WTC11 (cell line): ENCODE measurements at regions not wholly inside any gene's neighbourhood (a gene's known extent, or its start where the extent isn't known, plus 50 kb on each side); places are given as distances from the start of the nearest gene placed in this dataset.

ENCODE experiments used
- CBFB ChIP-seq: sonication (generic); formaldehyde crosslinking; IDR thresholded peaks from 2 replicates; pipeline ENCODE4 v1.8.1; 2022; ENCODE audit warnings: mild to moderate bottlenecking, low read depth, missing genetic modification reagents
- FOXK1 ChIP-seq: sonication (generic); formaldehyde crosslinking; IDR thresholded peaks from 2 replicates; pipeline ENCODE4 v1.8.0; 2022; ENCODE audit warnings: mild to moderate bottlenecking, moderate library complexity, missing genetic modification reagents
- TF ChIP-seq, protein P1 (sequence below): fragments of 200-600 bp; IDR thresholded peaks from 2 replicates; pipeline ENCODE4 v1.8.0; 2022; ENCODE audit warnings: antibody characterized with exemption

DNA sequence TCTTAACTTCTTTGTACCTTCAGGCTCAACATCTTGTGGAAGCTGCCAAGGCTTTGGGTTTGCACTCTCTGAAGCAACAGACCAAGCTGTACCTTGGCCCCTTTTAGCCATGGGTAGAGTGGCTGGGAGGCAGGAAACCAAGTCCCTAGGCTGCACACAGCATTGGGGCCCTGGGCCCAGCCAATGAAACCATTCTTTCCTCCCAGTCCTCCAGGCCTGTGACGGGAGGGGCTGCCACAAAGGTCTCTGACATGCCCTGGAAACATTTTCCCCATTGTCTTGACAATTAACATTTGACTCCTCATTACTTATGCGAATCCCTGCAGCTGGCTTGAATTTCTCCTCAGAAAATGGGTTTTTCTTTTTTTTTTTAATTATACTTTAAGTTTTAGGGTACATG, 253.1 kb upstream of the GADL1 start:
- TF ChIP-seq CBFB (CRISPR knock-in tag) (no peak), FOXK1 (no peak)
- TF ChIP-seq, protein P1, sequence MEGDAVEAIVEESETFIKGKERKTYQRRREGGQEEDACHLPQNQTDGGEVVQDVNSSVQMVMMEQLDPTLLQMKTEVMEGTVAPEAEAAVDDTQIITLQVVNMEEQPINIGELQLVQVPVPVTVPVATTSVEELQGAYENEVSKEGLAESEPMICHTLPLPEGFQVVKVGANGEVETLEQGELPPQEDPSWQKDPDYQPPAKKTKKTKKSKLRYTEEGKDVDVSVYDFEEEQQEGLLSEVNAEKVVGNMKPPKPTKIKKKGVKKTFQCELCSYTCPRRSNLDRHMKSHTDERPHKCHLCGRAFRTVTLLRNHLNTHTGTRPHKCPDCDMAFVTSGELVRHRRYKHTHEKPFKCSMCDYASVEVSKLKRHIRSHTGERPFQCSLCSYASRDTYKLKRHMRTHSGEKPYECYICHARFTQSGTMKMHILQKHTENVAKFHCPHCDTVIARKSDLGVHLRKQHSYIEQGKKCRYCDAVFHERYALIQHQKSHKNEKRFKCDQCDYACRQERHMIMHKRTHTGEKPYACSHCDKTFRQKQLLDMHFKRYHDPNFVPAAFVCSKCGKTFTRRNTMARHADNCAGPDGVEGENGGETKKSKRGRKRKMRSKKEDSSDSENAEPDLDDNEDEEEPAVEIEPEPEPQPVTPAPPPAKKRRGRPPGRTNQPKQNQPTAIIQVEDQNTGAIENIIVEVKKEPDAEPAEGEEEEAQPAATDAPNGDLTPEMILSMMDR, result no peak
